SK-N-SH treated with all-trans-retinoic acid at 6 μM for 48 hours (cell line): ENCODE measurements at regions not wholly inside any gene's neighbourhood (a gene's known extent, or its start where the extent isn't known, plus 50 kb on each side); places are given as distances from the start of the nearest gene placed in this dataset.

Experiments used
- ATAC-seq: fragments of 200-7000 bp; cut with Tn5 transposase; 3 replicates; pipeline ENCODE4 v1.9.1; 2020; ENCODE audit warnings: mild to moderate bottlenecking, moderate library complexity
- ARNTL ChIP-seq: fragments of 450-650 bp; formaldehyde crosslinking; IDR thresholded peaks from 2 replicates; pipeline ENCODE4 v1.5.0; 2020; ENCODE audit warnings: low read depth, mild to moderate bottlenecking, moderate library complexity, borderline replicate concordance
- BACH2 ChIP-seq: fragments of 250-450 bp; sonication (Bioruptor Pico); IDR thresholded peaks from 2 replicates; pipeline ENCODE4 v1.9.0; 2021; ENCODE audit warnings: mild to moderate bottlenecking, borderline replicate concordance
- ESRRG ChIP-seq: fragments of 250-450 bp; sonication (Bioruptor Pico); IDR thresholded peaks from 2 replicates; pipeline ENCODE4 v1.6.1; 2021; ENCODE audit warnings: mild to moderate bottlenecking
- GLIS3 ChIP-seq: fragments of 250-450 bp; sonication (Bioruptor Pico); IDR thresholded peaks from 2 replicates; pipeline ENCODE4 v1.5.0; 2020; ENCODE audit warnings: mild to moderate bottlenecking, moderate library complexity
- ISL1 ChIP-seq: fragments of 250-450 bp; sonication (Bioruptor Pico); IDR thresholded peaks from 2 replicates; pipeline ENCODE4 v2.1.2; 2022; ENCODE audit warnings: mild to moderate bottlenecking, moderate library complexity
- OSR1 ChIP-seq: fragments of 250-450 bp; sonication (Bioruptor Pico); IDR thresholded peaks from 2 replicates; pipeline ENCODE4 v1.8.0; 2022; ENCODE audit warnings: moderate library complexity, mild to moderate bottlenecking, inconsistent platforms
- PATZ1 ChIP-seq: fragments of 250-450 bp; sonication (Bioruptor Pico); IDR thresholded peaks from 2 replicates; pipeline ENCODE4 v1.8.0; 2020; ENCODE audit warnings: mild to moderate bottlenecking, moderate library complexity, borderline replicate concordance
- PPARA ChIP-seq: fragments of 250-450 bp; sonication (Bioruptor Pico); IDR thresholded peaks from 2 replicates; pipeline ENCODE4 v1.5.0; 2020; ENCODE audit warnings: mild to moderate bottlenecking, borderline replicate concordance
- RARB ChIP-seq: fragments of 250-450 bp; sonication (Bioruptor Pico); IDR thresholded peaks from 2 replicates; pipeline ENCODE4 v1.8.0; 2021; ENCODE audit warnings: mild to moderate bottlenecking, moderate library complexity
- SNAI2 ChIP-seq: fragments of 250-450 bp; sonication (Bioruptor Pico); IDR thresholded peaks from 2 replicates; pipeline ENCODE4 v1.5.0; 2020; ENCODE audit warnings: mild to moderate bottlenecking, moderate library complexity
- TCF4 ChIP-seq: fragments of 250-450 bp; sonication (Bioruptor Pico); IDR thresholded peaks from 2 replicates; pipeline ENCODE4 v1.8.0; 2021; ENCODE audit warnings: mild to moderate bottlenecking, moderate library complexity, borderline replicate concordance
- TOX ChIP-seq: fragments of 250-450 bp; sonication (Bioruptor Pico); IDR thresholded peaks from 2 replicates; pipeline ENCODE4 v1.8.0; 2021; ENCODE audit warnings: mild to moderate bottlenecking, moderate library complexity, borderline replicate concordance
- TSHZ2 ChIP-seq: fragments of 250-450 bp; sonication (Bioruptor Pico); IDR thresholded peaks from 2 replicates; pipeline ENCODE4 v1.5.0; 2020; ENCODE audit warnings: mild to moderate bottlenecking, moderate library complexity
- ZC3H10 ChIP-seq: fragments of 250-450 bp; sonication (Bioruptor Pico); IDR thresholded peaks from 2 replicates; pipeline ENCODE4 v1.5.1; 2021; ENCODE audit warnings: mild to moderate bottlenecking, moderate library complexity
- ZFP3 ChIP-seq: fragments of 250-450 bp; sonication (Bioruptor Pico); IDR thresholded peaks from 2 replicates; pipeline ENCODE4 v1.5.0; 2020; ENCODE audit warnings: mild to moderate bottlenecking, moderate library complexity
- ZFP30 ChIP-seq: fragments of 450-650 bp; formaldehyde crosslinking; IDR thresholded peaks from 2 replicates; pipeline ENCODE4 v1.5.0; 2022; ENCODE audit warnings: mild to moderate bottlenecking, moderate library complexity
- ZNF565 ChIP-seq: fragments of 450-650 bp; formaldehyde crosslinking; conservative IDR thresholded peaks from 2 replicates; pipeline ENCODE4 v1.5.0; 2020; ENCODE audit warnings: low read depth, mild to moderate bottlenecking, moderate library complexity
- ZNF70 ChIP-seq: fragments of 450-650 bp; formaldehyde crosslinking; IDR thresholded peaks from 2 replicates; pipeline ENCODE4 v1.5.0; 2020; ENCODE audit warnings: mild to moderate bottlenecking, moderate library complexity
- ZNF8 ChIP-seq: fragments of 450-650 bp; formaldehyde crosslinking; IDR thresholded peaks from 2 replicates; pipeline ENCODE4 v1.5.0; 2020; ENCODE audit warnings: mild to moderate bottlenecking, moderate library complexity
- TF ChIP-seq, protein P1 (sequence below): fragments of 250-450 bp; sonication (Bioruptor Pico); IDR thresholded peaks from 2 replicates; pipeline ENCODE4 v1.5.1; 2020; ENCODE audit warnings: low read depth, mild to moderate bottlenecking, moderate library complexity
- TF ChIP-seq, protein P2 (sequence below): fragments of 250-450 bp; sonication (Bioruptor Pico); IDR thresholded peaks from 2 replicates; pipeline ENCODE4 v1.8.0; 2021; ENCODE audit warnings: low read depth, mild to moderate bottlenecking, moderate library complexity, borderline replicate concordance
- TF ChIP-seq, protein P3 (sequence below): fragments of 250-450 bp; sonication (Bioruptor Pico); IDR thresholded peaks from 2 replicates; pipeline ENCODE4 v1.5.1; 2021; ENCODE audit warnings: mild to moderate bottlenecking, moderate library complexity

GRCh38 chr9:31519424-31519823 is 865.0 kb upstream of the ACO1 start:
- no peak for ATAC-seq
- TF ChIP-seq ZFP30 (CRISPR knock-in tag) (no peak), ZFP3 (CRISPR knock-in tag) (no peak), TCF4 (CRISPR knock-in tag) (no peak), OSR1 (no peak), TSHZ2 (CRISPR knock-in tag) (no peak), BACH2 (CRISPR knock-in tag) (no peak), ARNTL (no peak), SNAI2 (no peak), TOX (CRISPR knock-in tag) (no peak), ZNF565 (CRISPR knock-in tag) (no peak), PATZ1 (CRISPR knock-in tag) (no peak), PPARA (CRISPR knock-in tag) (no peak), GLIS3 (no peak), RARB (CRISPR knock-in tag) (no peak), ZC3H10 (CRISPR knock-in tag) (no peak)
- TF ChIP-seq, protein P1, sequence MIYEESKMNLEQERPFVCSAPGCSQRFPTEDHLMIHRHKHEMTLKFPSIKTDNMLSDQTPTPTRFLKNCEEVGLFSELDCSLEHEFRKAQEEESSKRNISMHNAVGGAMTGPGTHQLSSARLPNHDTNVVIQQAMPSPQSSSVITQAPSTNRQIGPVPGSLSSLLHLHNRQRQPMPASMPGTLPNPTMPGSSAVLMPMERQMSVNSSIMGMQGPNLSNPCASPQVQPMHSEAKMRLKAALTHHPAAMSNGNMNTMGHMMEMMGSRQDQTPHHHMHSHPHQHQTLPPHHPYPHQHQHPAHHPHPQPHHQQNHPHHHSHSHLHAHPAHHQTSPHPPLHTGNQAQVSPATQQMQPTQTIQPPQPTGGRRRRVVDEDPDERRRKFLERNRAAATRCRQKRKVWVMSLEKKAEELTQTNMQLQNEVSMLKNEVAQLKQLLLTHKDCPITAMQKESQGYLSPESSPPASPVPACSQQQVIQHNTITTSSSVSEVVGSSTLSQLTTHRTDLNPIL, result no peak

DNA sequence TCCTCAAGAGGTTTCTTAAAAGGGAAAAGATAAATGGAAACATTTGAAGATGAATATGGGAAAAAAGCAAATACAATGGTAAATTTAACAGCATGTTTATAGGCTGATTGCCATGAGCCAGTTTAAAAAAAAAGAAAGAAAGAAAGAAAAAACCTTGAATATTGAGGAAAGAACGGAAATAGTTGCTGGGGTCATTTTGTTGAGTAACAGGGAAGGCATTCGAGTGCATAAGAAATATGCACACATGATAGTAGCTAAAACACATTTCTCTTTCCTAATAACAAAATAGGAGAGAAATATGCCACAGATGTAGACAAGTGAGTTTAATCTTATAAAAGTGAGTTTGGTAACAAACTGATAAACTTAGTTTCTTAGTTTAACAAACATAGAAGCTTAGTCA is 864.6 kb upstream of the ACO1 start:
- TF ChIP-seq BACH2 (CRISPR knock-in tag) (no peak), PATZ1 (CRISPR knock-in tag) (no peak), ZC3H10 (CRISPR knock-in tag) (no peak), ISL1 (CRISPR knock-in tag) (no peak), ZNF565 (CRISPR knock-in tag) (no peak), ZFP3 (CRISPR knock-in tag) (no peak), RARB (CRISPR knock-in tag) (no peak), TSHZ2 (CRISPR knock-in tag) (no peak), ZNF8 (CRISPR knock-in tag) (no peak), ARNTL (no peak), GLIS3 (no peak), TCF4 (CRISPR knock-in tag) (no peak), ZNF70 (CRISPR knock-in tag) (no peak), SNAI2 (no peak), ESRRG (CRISPR knock-in tag) (no peak), OSR1 (no peak)
- TF ChIP-seq, protein P2, sequence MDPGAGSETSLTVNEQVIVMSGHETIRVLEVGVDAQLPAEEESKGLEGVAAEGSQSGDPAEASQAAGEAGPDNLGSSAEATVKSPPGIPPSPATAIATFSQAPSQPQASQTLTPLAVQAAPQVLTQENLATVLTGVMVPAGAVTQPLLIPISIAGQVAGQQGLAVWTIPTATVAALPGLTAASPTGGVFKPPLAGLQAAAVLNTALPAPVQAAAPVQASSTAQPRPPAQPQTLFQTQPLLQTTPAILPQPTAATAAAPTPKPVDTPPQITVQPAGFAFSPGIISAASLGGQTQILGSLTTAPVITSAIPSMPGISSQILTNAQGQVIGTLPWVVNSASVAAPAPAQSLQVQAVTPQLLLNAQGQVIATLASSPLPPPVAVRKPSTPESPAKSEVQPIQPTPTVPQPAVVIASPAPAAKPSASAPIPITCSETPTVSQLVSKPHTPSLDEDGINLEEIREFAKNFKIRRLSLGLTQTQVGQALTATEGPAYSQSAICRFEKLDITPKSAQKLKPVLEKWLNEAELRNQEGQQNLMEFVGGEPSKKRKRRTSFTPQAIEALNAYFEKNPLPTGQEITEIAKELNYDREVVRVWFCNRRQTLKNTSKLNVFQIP (CRISPR knock-in tag), result no peak
- TF ChIP-seq, protein P1, result no peak
- TF ChIP-seq, protein P3, sequence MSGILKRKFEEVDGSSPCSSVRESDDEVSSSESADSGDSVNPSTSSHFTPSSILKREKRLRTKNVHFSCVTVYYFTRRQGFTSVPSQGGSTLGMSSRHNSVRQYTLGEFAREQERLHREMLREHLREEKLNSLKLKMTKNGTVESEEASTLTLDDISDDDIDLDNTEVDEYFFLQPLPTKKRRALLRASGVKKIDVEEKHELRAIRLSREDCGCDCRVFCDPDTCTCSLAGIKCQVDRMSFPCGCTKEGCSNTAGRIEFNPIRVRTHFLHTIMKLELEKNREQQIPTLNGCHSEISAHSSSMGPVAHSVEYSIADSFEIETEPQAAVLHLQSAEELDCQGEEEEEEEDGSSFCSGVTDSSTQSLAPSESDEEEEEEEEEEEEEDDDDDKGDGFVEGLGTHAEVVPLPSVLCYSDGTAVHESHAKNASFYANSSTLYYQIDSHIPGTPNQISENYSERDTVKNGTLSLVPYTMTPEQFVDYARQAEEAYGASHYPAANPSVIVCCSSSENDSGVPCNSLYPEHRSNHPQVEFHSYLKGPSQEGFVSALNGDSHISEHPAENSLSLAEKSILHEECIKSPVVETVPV (CRISPR knock-in tag), result no peak
- TF ChIP-seq, all 23 proteins: peak for 0
- ATAC-seq, result no peak; the same call in 2 of the 3 replicates
